IMR-90 (cell line): ENCODE measurements at regions not wholly inside any gene's neighbourhood (a gene's known extent, or its start where the extent isn't known, plus 50 kb on each side); places are given as distances from the start of the nearest gene placed in this dataset.

Experiments used
- MXI1 ChIP-seq: IDR thresholded peaks from 2 replicates; pipeline ENCODE4 v1.6.1; 2012; ENCODE audit warnings: low read depth, mild to moderate bottlenecking, low read length, moderate library complexity, borderline replicate concordance
- TF ChIP-seq, protein P1 (sequence below): conservative IDR thresholded peaks from 2 replicates; pipeline ENCODE4 v1.5.1; 2012; ENCODE audit warnings: mild to moderate bottlenecking, low read depth, low read length, improper control_type of control experiment

DNA sequence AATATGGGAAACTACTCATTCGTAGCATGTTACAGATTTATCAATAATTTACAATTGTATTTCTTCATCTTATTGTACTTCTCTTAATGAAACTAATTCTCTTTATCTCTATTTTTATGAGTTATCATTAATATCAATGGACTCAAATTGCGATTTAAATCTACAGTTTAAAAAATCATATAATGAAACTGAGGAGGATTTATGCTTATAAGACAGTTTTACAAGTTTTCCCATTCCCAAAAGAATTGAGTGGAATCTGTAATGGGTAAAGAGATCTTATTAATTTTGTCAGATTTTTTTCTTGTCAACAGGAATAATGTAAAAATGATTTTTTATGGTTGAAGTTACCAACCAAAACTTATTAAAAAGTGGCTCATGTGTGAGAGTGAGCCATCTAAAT is 468.0 kb downstream of the METTL4 start:
- TF ChIP-seq MXI1: no peak
- TF ChIP-seq, protein P1, sequence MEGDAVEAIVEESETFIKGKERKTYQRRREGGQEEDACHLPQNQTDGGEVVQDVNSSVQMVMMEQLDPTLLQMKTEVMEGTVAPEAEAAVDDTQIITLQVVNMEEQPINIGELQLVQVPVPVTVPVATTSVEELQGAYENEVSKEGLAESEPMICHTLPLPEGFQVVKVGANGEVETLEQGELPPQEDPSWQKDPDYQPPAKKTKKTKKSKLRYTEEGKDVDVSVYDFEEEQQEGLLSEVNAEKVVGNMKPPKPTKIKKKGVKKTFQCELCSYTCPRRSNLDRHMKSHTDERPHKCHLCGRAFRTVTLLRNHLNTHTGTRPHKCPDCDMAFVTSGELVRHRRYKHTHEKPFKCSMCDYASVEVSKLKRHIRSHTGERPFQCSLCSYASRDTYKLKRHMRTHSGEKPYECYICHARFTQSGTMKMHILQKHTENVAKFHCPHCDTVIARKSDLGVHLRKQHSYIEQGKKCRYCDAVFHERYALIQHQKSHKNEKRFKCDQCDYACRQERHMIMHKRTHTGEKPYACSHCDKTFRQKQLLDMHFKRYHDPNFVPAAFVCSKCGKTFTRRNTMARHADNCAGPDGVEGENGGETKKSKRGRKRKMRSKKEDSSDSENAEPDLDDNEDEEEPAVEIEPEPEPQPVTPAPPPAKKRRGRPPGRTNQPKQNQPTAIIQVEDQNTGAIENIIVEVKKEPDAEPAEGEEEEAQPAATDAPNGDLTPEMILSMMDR: no peak
